GM18505 (cell line): ENCODE measurements at regions not wholly inside any gene's neighbourhood (a gene's known extent, or its start where the extent isn't known, plus 50 kb on each side); places are given as distances from the start of the nearest gene placed in this dataset.

ENCODE experiments used
- ATAC-seq: cut with Tn5 transposase; IDR thresholded peaks from one replicate; pipeline ENCODE4 v1.9.1; 2021; ENCODE audit not compliant: unreplicated experiment
- POLR2A ChIP-seq: IDR thresholded peaks from 4 replicates; pipeline ENCODE4 v1.6.1; 2011; ENCODE audit warnings: borderline replicate concordance; ENCODE audit not compliant: insufficient read depth, insufficient read length; ENCODE audit errors: extremely low read depth

GRCh38 chr3:5430701-5431100 is 243.2 kb downstream of the EDEM1 start:
- ATAC-seq, result no peak
- no peak for TF ChIP-seq POLR2A

- no peak for TF ChIP-seq POLR2A
- ATAC-seq, result no peak
Observed at GRCh38 chr3:5431146-5431545, 243.6 kb downstream of the EDEM1 start.

GRCh38 chr3:5431811-5432378 is 244.4 kb downstream of the EDEM1 start:
- ATAC-seq, result no peak
- no peak for TF ChIP-seq POLR2A

- ATAC-seq, result no peak
- no peak for TF ChIP-seq POLR2A
Observed at GRCh38 chr3:5437296-5437782, 249.8 kb downstream of the EDEM1 start.

- TF ChIP-seq POLR2A, result no peak
- no peak for ATAC-seq
Observed at GRCh38 chr3:5437783-5438323, 250.3 kb downstream of the EDEM1 start.

- no peak for ATAC-seq
- TF ChIP-seq POLR2A, result no peak
Observed at GRCh38 chr3:5441401-5441800, 253.9 kb downstream of the EDEM1 start.

GRCh38 chr3:5442106-5442785 is 254.7 kb downstream of the EDEM1 start:
- TF ChIP-seq POLR2A, result no peak
- ATAC-seq, result no peak

GRCh38 chr3:5442786-5443138 is 255.3 kb downstream of the EDEM1 start:
- ATAC-seq, result no peak
- no peak for TF ChIP-seq POLR2A

- ATAC-seq, result no peak
- TF ChIP-seq POLR2A, result no peak
Observed at GRCh38 chr3:5444253-5444652, 256.7 kb downstream of the EDEM1 start.

- ATAC-seq, result no peak
- TF ChIP-seq POLR2A, result no peak
Observed at GRCh38 chr3:5445676-5446201, 258.2 kb downstream of the EDEM1 start.

- no peak for ATAC-seq
- no peak for TF ChIP-seq POLR2A
Observed at GRCh38 chr3:5448246-5448645, 260.7 kb downstream of the EDEM1 start.

GRCh38 chr3:5448816-5449215 is 261.3 kb downstream of the EDEM1 start:
- TF ChIP-seq POLR2A, result no peak
- ATAC-seq, result no peak

GRCh38 chr3:5456199-5456598 is 268.7 kb downstream of the EDEM1 start:
- no peak for TF ChIP-seq POLR2A
- ATAC-seq, result peak; percentile 69

- TF ChIP-seq POLR2A, result no peak
Observed at GRCh38 chr3:5458526-5458925, 271.0 kb downstream of the EDEM1 start.

GRCh38 chr3:5462086-5462485 is 274.6 kb downstream of the EDEM1 start:
- no peak for ATAC-seq
- TF ChIP-seq POLR2A, result no peak

More at GRCh38 chr3:5458526-5458925, 271.0 kb downstream of the EDEM1 start:
- no peak for ATAC-seq

GRCh38 chr3:5463991-5464390 is 276.5 kb downstream of the EDEM1 start:
- no peak for TF ChIP-seq POLR2A
- no peak for ATAC-seq
